HL-60 (cell line): ENCODE measurements at regions not wholly inside any gene's neighbourhood (a gene's known extent, or its start where the extent isn't known, plus 50 kb on each side); places are given as distances from the start of the nearest gene placed in this dataset.

Experiments
- DNase-seq, 2 experiments: peaks; one replicate each; pipeline ENCODE4 v3.0.0-alpha.2; 2010 to 2020; ENCODE audit warnings: low read depth in 1 of 2, low spot score in 1 of 2
- H3K27ac ChIP-seq: fragments of 250-450 bp; sonication (Bioruptor Pico); replicated peaks from 2 replicates; pipeline ENCODE4 v1.5.1; 2020; ENCODE audit warnings: mild to moderate bottlenecking, moderate library complexity
- H3K27me3 ChIP-seq: fragments of 250-450 bp; sonication (Bioruptor Pico); 2 replicates; pipeline ENCODE4 v1.5.1; 2021; ENCODE audit warnings: mild to moderate bottlenecking, moderate library complexity; ENCODE audit not compliant: insufficient read depth, poor library complexity, severe bottlenecking
- H3K4me3 ChIP-seq: replicated peaks from 2 replicates; pipeline ENCODE4 v1.5.1; 2011; ENCODE audit warnings: mild to moderate bottlenecking, control low read depth, low read length; ENCODE audit not compliant: insufficient read depth
- GABPA ChIP-seq: IDR thresholded peaks from 2 replicates; pipeline ENCODE4 v1.6.1; 2012; ENCODE audit warnings: low read depth
- POLR2AphosphoS5 ChIP-seq: IDR thresholded peaks from 2 replicates; pipeline ENCODE4 v1.6.1; 2012; ENCODE audit warnings: low read depth
- REST ChIP-seq: IDR thresholded peaks from 2 replicates; pipeline ENCODE4 v1.6.1; 2012; ENCODE audit warnings: low read depth; ENCODE audit not compliant: insufficient replicate concordance
- SPI1 ChIP-seq: IDR thresholded peaks from 2 replicates; pipeline ENCODE4 v1.6.1; 2012; ENCODE audit warnings: low read depth, mild to moderate bottlenecking, borderline replicate concordance
- TF ChIP-seq, protein P1 (sequence below): IDR thresholded peaks from one replicate; pipeline ENCODE4 v1.5.1; 2011; ENCODE audit warnings: low read length, control low read depth, inconsistent platforms; ENCODE audit not compliant: insufficient read depth

GRCh38 chr5:142459209-142459608, 134.4 kb upstream of the SPRY4 start:
- TF ChIP-seq GABPA (no peak), POLR2AphosphoS5 (no peak), REST (peak; percentile 85)
- TF ChIP-seq, protein P1, sequence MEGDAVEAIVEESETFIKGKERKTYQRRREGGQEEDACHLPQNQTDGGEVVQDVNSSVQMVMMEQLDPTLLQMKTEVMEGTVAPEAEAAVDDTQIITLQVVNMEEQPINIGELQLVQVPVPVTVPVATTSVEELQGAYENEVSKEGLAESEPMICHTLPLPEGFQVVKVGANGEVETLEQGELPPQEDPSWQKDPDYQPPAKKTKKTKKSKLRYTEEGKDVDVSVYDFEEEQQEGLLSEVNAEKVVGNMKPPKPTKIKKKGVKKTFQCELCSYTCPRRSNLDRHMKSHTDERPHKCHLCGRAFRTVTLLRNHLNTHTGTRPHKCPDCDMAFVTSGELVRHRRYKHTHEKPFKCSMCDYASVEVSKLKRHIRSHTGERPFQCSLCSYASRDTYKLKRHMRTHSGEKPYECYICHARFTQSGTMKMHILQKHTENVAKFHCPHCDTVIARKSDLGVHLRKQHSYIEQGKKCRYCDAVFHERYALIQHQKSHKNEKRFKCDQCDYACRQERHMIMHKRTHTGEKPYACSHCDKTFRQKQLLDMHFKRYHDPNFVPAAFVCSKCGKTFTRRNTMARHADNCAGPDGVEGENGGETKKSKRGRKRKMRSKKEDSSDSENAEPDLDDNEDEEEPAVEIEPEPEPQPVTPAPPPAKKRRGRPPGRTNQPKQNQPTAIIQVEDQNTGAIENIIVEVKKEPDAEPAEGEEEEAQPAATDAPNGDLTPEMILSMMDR: no peak
- H3K4me3 ChIP-seq: no peak overlapping the region
- DNase-seq: no peak

GRCh38 chr5:142455856-142456255, 131.0 kb upstream of the SPRY4 start:
- no peak overlapping the region for H3K27ac ChIP-seq
- DNase-seq: no peak
- TF ChIP-seq SPI1 (peak; percentile 53), POLR2AphosphoS5 (no peak), GABPA (no peak)
- TF ChIP-seq, protein P1: no peak

More at GRCh38 chr5:142459209-142459608, 134.4 kb upstream of the SPRY4 start:
- no peaks in the 10 kb centered on the region for H3K27me3 ChIP-seq
- no peak overlapping the region for H3K27ac ChIP-seq

GRCh38 chr5:142453932-142454331, 129.1 kb upstream of the SPRY4 start:
- no peak overlapping the region for H3K4me3 ChIP-seq
- H3K27me3 ChIP-seq: no peaks in the 10 kb centered on the region
- H3K27ac ChIP-seq: no peak overlapping the region
- TF ChIP-seq, protein P1: no peak
- no peak for TF ChIP-seq REST
- no peak for TF ChIP-seq GABPA
- no peak for TF ChIP-seq POLR2AphosphoS5
- no peak for TF ChIP-seq SPI1
- DNase-seq: no peak

More at GRCh38 chr5:142455856-142456255, 131.0 kb upstream of the SPRY4 start:
- Histone ChIP-seq H3K27me3 (no peaks in the 10 kb centered on the region), H3K4me3 (no peak overlapping the region)

DNA sequence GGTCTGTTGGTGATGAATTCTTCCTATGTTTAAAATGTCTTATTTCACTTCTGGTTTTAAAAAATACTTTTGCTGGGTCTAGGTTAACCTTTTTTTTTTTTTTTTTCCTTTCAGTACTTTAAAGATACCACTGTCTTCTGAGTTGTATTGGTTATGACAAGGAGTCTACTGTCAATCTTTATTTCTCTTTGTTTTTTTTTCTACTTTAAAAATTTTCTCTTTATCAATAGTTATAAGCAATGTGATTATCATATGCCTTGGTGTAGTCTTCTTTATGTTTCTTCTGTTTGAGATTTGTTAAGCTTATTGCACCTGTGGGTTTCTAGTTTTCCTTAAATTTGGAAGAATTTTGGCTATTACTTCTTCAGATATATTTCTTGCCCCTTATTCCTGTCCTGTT, 125.6 kb upstream of the SPRY4 start:
- TF ChIP-seq REST (no peak), POLR2AphosphoS5 (no peak), GABPA (no peak), SPI1 (no peak)
- TF ChIP-seq, protein P1: no peak
- no peak for DNase-seq
- Histone ChIP-seq H3K27ac (no peak overlapping the region), H3K4me3 (no peak overlapping the region), H3K27me3 (no peaks in the 10 kb centered on the region)
